IPS-18a (cell line): ENCODE measurements at regions not wholly inside any gene's neighbourhood (a gene's known extent, or its start where the extent isn't known, plus 50 kb on each side); places are given as distances from the start of the nearest gene placed in this dataset.

ENCODE experiments used
- H3K27ac ChIP-seq: one replicate; pipeline ENCODE4 v1.5.1; 2013; ENCODE audit warnings: low read length
- H3K27me3 ChIP-seq: one replicate; pipeline ENCODE4 v1.6.1; 2013; ENCODE audit warnings: mild to moderate bottlenecking, low read length; ENCODE audit not compliant: control insufficient read depth, insufficient read depth
- H3K36me3 ChIP-seq: one replicate; pipeline ENCODE4 v1.6.1; 2013; ENCODE audit warnings: low read depth, low read length; ENCODE audit not compliant: control insufficient read depth
- H3K4me1 ChIP-seq: one replicate; pipeline ENCODE4 v1.6.1; 2013; ENCODE audit warnings: low read depth, low read length; ENCODE audit not compliant: control insufficient read depth
- H3K4me3 ChIP-seq: one replicate; pipeline ENCODE4 v1.5.1; 2013; ENCODE audit warnings: low read length
- H3K9ac ChIP-seq: one replicate; pipeline ENCODE4 v1.6.1; 2013; ENCODE audit warnings: mild to moderate bottlenecking, low read length, moderate library complexity
- H3K9me3 ChIP-seq: one replicate; pipeline ENCODE4 v1.6.1; 2013; ENCODE audit warnings: low read depth, low read length; ENCODE audit not compliant: control insufficient read depth

GRCh38 chr4:57333684-57334083 is 223.5 kb upstream of the IGFBP7 start:
- H3K27me3 ChIP-seq = no peaks in the 10 kb centered on the region
- no peak overlapping the region for H3K27ac ChIP-seq
- no peak overlapping the region for H3K4me3 ChIP-seq
- H3K9ac ChIP-seq = no peak overlapping the region
- no peaks in the 10 kb centered on the region for H3K4me1 ChIP-seq
- no peaks in the 10 kb centered on the region for H3K9me3 ChIP-seq
- H3K36me3 ChIP-seq = no peaks in the 10 kb centered on the region

DNA sequence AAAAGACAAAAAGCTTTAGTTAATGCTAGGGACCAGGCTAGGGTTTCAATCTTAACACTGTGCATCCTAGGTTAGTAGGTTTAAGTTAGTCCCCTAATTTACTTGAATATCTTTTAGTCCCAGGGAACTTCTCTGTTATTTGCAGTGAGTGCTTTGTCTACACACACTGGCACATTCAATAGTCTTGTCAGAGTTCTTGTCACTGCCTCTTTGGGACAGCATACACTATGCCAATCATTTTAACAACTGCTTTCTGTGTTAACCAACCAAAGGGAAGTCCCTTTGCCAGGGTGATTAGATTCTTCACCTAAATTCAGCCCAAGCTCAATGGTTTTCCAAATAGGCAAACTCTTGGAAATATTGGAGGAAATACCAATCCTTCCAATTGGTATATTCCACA is 221.8 kb upstream of the IGFBP7 start:
- no peak overlapping the region for H3K27ac ChIP-seq
- no peaks in the 10 kb centered on the region for H3K36me3 ChIP-seq
- no peaks in the 10 kb centered on the region for H3K9me3 ChIP-seq
- H3K4me1 ChIP-seq = no peaks in the 10 kb centered on the region
- H3K9ac ChIP-seq = no peak overlapping the region
- H3K4me3 ChIP-seq = no peak overlapping the region
- no peaks in the 10 kb centered on the region for H3K27me3 ChIP-seq

GRCh38 chr4:57329279-57329678 is 219.1 kb upstream of the IGFBP7 start:
- no peak overlapping the region for H3K4me3 ChIP-seq

DNA sequence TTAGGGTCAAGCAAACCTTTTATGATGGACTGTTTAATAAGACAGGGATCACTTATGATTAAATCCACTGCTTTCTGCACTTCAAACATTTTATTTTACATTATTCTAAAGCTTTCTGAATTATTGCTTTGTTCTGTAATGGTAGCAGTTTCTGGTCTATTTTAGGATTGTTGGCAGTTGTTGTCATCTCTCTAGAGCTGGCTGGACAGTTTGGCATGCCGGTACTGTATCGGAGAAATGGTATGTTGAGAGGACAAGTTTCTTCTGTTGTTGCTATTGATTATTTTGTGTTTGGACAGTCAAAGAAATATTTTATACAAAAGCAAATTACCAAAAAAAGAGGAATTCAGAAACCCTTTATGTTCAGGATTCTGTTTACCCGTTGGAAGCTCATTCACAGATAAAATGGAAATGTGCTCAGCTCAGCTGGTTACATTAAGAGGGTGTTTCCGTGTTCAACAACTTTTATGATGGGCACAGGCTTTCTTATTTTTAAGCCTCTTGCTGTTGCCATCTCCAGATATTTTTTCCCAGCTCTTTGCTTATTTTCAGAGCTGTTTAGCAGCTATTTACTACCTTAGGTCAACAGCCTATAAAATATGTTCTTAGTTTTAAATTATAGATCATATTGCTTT is 214.6 kb upstream of the IGFBP7 start:
- Histone ChIP-seq H3K4me1 (no peaks in the 10 kb centered on the region), H3K9me3 (no peaks in the 10 kb centered on the region), H3K9ac (no peak overlapping the region), H3K27ac (no peak overlapping the region), H3K36me3 (no peaks in the 10 kb centered on the region), H3K4me3 (no peak overlapping the region), H3K27me3 (no peaks in the 10 kb centered on the region)

More at GRCh38 chr4:57329279-57329678, 219.1 kb upstream of the IGFBP7 start:
- no peaks in the 10 kb centered on the region for H3K27me3 ChIP-seq
- H3K27ac ChIP-seq = no peak overlapping the region
- H3K36me3 ChIP-seq = no peaks in the 10 kb centered on the region
- H3K9me3 ChIP-seq = no peaks in the 10 kb centered on the region
- H3K4me1 ChIP-seq = no peaks in the 10 kb centered on the region
- H3K9ac ChIP-seq = no peak overlapping the region

- H3K27me3 ChIP-seq = no peaks in the 10 kb centered on the region
- no peak overlapping the region for H3K9ac ChIP-seq
- H3K4me3 ChIP-seq = no peak overlapping the region
- no peaks in the 10 kb centered on the region for H3K4me1 ChIP-seq
- no peaks in the 10 kb centered on the region for H3K9me3 ChIP-seq
- H3K27ac ChIP-seq = no peak overlapping the region
- H3K36me3 ChIP-seq = no peaks in the 10 kb centered on the region
These were observed 210.7 kb upstream of the IGFBP7 start for GRCh38 chr4:57320849-57321248.

- Histone ChIP-seq H3K9me3 (no peaks in the 10 kb centered on the region), H3K4me1 (no peaks in the 10 kb centered on the region), H3K9ac (no peak overlapping the region), H3K27me3 (no peaks in the 10 kb centered on the region), H3K36me3 (no peaks in the 10 kb centered on the region), H3K4me3 (no peak overlapping the region), H3K27ac (no peak overlapping the region)
These were observed 210.0 kb upstream of the IGFBP7 start for GRCh38 chr4:57320217-57320616.

- no peak overlapping the region for H3K9ac ChIP-seq
- no peaks in the 10 kb centered on the region for H3K36me3 ChIP-seq
- no peak overlapping the region for H3K27ac ChIP-seq
- no peaks in the 10 kb centered on the region for H3K27me3 ChIP-seq
- no peak overlapping the region for H3K4me3 ChIP-seq
- no peaks in the 10 kb centered on the region for H3K4me1 ChIP-seq
- no peaks in the 10 kb centered on the region for H3K9me3 ChIP-seq
These were observed 208.5 kb upstream of the IGFBP7 start for GRCh38 chr4:57318703-57319102.

DNA sequence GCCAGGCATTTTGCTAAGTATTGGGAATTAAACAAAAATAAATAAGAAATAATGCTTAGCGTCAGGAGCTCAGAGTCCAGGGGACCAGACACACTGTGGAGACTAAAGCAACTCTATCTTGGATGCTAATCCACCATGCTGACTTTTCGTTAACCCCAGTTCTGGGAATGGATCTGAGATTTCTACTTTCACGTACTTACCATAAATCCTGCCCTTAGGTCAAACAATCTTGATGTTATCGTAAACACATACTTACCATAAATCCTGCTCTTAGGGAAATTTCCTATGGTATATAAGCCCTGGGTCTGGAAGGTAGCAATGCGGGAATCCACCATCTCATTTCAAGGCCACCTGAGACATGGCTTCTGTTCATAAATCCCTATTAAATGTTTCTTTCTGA is 204.5 kb upstream of the IGFBP7 start:
- Histone ChIP-seq H3K9me3 (no peaks in the 10 kb centered on the region), H3K36me3 (no peaks in the 10 kb centered on the region), H3K4me1 (no peaks in the 10 kb centered on the region), H3K27ac (no peak overlapping the region), H3K4me3 (no peak overlapping the region), H3K27me3 (no peaks in the 10 kb centered on the region), H3K9ac (no peak overlapping the region)

DNA sequence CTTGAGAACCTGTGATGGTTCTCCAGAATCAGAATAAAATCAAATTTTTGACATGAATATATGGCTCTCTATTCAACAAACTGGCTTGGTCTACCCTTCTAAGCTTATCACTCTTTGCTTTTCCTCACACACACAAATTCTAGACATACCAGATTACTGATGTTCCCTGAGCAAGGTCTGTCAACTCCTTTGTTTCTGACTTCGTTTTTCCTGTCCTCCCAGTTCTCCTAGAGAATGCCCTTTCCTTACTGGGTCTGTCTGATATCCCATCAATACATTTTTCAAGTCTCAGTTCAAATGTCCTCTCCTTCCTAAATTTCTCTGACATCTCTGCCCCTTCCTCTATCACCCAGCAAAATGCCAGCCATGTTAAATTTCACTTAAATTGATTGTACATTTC is 202.1 kb upstream of the IGFBP7 start:
- Histone ChIP-seq H3K4me1 (no peaks in the 10 kb centered on the region), H3K36me3 (no peaks in the 10 kb centered on the region), H3K27me3 (no peaks in the 10 kb centered on the region), H3K9me3 (no peaks in the 10 kb centered on the region), H3K27ac (no peak overlapping the region), H3K4me3 (no peak overlapping the region), H3K9ac (no peak overlapping the region)

DNA sequence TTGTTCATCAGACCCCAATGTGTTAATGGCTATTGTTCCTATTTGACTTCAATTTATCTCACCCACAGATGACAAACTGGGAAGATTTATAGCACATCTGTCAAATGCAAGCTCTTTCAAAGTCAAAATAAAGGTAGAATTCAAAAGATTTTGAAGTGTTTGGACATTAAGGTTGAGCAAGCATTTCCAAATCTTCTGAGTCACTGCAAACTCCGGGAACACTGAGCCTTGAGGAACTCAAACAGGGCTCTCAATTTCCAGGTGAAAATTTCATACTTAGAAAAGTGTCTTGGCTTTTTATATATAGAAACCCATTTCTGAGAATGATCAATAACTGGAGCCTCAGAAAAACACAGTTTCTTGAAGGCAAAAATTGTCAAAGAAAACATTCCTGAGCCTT is 199.5 kb upstream of the IGFBP7 start:
- Histone ChIP-seq H3K9me3 (no peaks in the 10 kb centered on the region), H3K27ac (no peak overlapping the region), H3K36me3 (no peaks in the 10 kb centered on the region), H3K27me3 (no peaks in the 10 kb centered on the region), H3K4me1 (no peaks in the 10 kb centered on the region), H3K4me3 (no peak overlapping the region), H3K9ac (no peak overlapping the region)

GRCh38 chr4:57308301-57308700 is 198.1 kb upstream of the IGFBP7 start:
- H3K27ac ChIP-seq = no peak overlapping the region
- no peaks in the 10 kb centered on the region for H3K4me1 ChIP-seq
- no peak overlapping the region for H3K4me3 ChIP-seq
- H3K27me3 ChIP-seq = no peaks in the 10 kb centered on the region
- no peak overlapping the region for H3K9ac ChIP-seq
- no peaks in the 10 kb centered on the region for H3K36me3 ChIP-seq
- no peaks in the 10 kb centered on the region for H3K9me3 ChIP-seq

DNA sequence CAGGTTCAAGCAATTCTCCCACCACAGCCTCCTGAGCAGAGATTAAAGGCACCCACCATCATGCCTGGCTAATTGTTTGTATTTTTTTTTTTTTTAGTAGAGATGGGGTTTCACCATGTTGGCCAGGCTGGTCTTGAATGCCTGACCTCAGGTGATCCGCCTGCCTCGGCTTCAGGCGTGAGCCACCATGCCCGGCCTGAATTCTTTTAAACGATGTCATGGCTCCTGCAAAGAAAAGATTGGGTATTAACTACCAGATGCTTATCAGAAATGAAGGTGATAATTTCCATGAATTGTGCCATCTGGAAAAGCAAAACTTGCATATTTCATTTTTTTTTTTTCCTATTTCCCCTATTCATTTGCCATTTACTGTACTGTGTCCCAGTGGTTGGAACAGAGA is 195.7 kb upstream of the IGFBP7 start:
- Histone ChIP-seq H3K4me3 (no peak overlapping the region), H3K27ac (no peak overlapping the region), H3K4me1 (no peaks in the 10 kb centered on the region), H3K36me3 (no peaks in the 10 kb centered on the region), H3K9ac (no peak overlapping the region), H3K27me3 (no peaks in the 10 kb centered on the region), H3K9me3 (no peaks in the 10 kb centered on the region)
